Muscle layer of duodenum (tissue), 2 donors: ENCODE measurements at regions not wholly inside any gene's neighbourhood (a gene's known extent, or its start where the extent isn't known, plus 50 kb on each side); places are given as distances from the start of the nearest gene placed in this dataset.

Experiments used
- H3K27ac ChIP-seq: one replicate; pipeline ENCODE4 v1.7.0; 2013; ENCODE audit warnings: mild to moderate bottlenecking, low read length
- H3K27me3 ChIP-seq: one replicate; pipeline ENCODE4 v1.7.0; 2013; ENCODE audit warnings: low read depth, mild to moderate bottlenecking, control low read depth, low read length
- H3K36me3 ChIP-seq, 2 donors: one replicate each; pipeline ENCODE4 v1.7.0; 2013; ENCODE audit warnings: low read length in 2 of 2, control low read depth in 1 of 2, mild to moderate bottlenecking in 1 of 2; ENCODE audit not compliant: insufficient read depth in 2 of 2, control insufficient read depth in 1 of 2
- H3K4me1 ChIP-seq, 2 donors: one replicate each; pipeline ENCODE4 v1.7.0; 2013; ENCODE audit warnings: low read length in 2 of 2, mild to moderate bottlenecking in 2 of 2, control low read depth in 1 of 2, moderate library complexity in 1 of 2; ENCODE audit not compliant: insufficient read depth in 2 of 2, control insufficient read depth in 1 of 2
- H3K4me3 ChIP-seq, 2 donors: one replicate each; pipeline ENCODE4 v1.7.0; 2013; ENCODE audit warnings: low read length in 2 of 2, low read depth in 1 of 2, mild to moderate bottlenecking in 1 of 2
- H3K9me3 ChIP-seq, 2 donors: one replicate each; pipeline ENCODE4 v1.7.0; 2013; ENCODE audit warnings: low read length in 2 of 2, control low read depth in 1 of 2, mild to moderate bottlenecking in 1 of 2; ENCODE audit not compliant: control insufficient read depth in 1 of 2
- donor health status: healthy.

DNA sequence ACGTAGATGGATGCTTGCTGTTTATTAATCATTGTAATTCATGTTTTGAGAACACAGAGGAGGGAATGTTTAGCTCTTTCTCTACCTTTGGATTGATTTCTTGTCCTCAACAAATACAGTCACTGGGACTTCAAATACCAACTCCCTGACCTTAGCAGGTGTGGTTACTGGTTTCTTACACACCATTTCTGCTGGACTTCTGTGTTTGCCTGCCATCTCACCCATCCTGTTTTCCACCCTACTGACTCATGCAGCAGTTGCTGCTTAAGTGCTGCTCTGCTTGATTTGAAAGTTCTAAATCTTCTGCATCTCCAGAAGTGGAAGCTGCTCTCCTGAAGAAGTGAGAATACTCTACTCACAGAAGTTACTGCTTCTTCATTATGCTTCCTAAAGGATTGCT, 170.3 kb downstream of the ZPLD1 start:
- Histone ChIP-seq H3K27me3 (no peaks in the 10 kb centered on the region), H3K27ac (no peak overlapping the region), H3K4me3 (no peak overlapping the region), H3K9me3 (no peaks in the 10 kb centered on the region), H3K4me1 (no peaks in the 10 kb centered on the region), H3K36me3 (no peaks in the 10 kb centered on the region)

DNA sequence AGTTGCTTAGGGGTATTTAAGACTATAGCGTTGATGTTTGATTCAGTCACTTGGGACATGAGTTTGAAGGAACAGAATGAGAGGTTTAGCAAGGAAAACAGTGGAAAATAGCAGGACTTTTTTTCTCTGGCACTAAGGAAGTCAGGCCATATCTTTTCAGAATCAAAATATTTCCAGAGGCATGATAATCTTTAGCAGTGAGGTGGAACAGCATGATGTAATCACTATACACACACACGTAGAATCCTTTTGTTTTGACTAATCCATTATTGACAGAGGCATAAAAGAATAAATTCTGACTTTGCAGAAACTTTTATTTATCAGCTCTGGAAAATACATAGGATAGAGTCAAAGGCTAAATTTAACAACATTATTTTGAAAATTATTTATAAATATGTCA, 174.1 kb downstream of the ZPLD1 start:
- no peaks in the 10 kb centered on the region for H3K36me3 ChIP-seq
- no peaks in the 10 kb centered on the region for H3K4me1 ChIP-seq
- H3K4me3 ChIP-seq = no peak overlapping the region
- H3K27ac ChIP-seq = no peak overlapping the region
- H3K9me3 ChIP-seq = no peaks in the 10 kb centered on the region
- no peaks in the 10 kb centered on the region for H3K27me3 ChIP-seq

DNA sequence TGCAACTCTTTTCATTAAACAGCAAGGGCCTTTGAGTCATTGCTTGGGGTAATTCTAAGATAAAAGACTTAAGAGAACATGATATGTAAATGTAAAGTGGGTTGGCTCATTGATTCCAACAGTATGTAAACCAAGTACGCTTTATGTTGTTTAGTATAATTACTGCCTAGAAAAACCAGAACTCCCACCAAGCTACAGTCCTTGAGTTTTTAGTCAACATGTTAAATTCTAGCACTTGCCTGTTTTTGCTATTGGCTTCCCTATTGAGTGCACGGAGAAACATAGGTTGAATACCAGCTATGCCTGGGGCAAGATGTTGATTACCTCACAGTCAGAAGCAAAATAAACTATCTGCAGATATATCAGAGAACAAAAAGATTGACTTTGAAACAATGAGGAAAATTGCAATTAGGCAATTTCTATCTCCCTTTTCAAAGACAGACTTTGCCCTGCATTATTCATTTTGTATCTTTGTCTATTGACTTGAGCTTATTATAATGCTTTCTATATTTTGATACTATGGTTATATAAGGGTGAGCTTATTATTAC, 179.3 kb downstream of the ZPLD1 start:
- no peaks in the 10 kb centered on the region for H3K4me1 ChIP-seq
- H3K36me3 ChIP-seq = no peaks in the 10 kb centered on the region
- no peaks in the 10 kb centered on the region for H3K9me3 ChIP-seq
- no peaks in the 10 kb centered on the region for H3K27me3 ChIP-seq
- H3K4me3 ChIP-seq = no peak overlapping the region
- no peak overlapping the region for H3K27ac ChIP-seq

DNA sequence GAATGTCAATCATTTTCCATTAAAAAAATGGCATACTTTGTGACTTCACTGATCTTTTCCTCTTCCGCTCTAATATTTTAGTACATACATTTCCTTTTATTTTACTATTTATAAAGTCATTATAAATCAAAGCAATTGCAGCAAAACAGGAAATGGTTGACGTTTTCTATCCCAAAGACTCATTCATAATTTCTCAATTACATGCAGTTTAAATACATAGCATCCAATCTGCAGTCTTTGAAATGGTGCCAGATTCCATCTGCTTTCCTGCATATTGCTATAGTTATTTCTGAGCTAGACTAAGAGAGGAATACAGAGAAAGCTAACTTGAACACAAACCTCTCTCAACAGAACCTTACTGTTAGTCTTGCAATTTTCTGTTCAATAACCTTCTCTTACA, 179.8 kb downstream of the ZPLD1 start:
- Histone ChIP-seq H3K9me3 (no peaks in the 10 kb centered on the region), H3K4me3 (no peak overlapping the region), H3K36me3 (no peaks in the 10 kb centered on the region), H3K27ac (no peak overlapping the region), H3K4me1 (no peaks in the 10 kb centered on the region), H3K27me3 (no peaks in the 10 kb centered on the region)

DNA sequence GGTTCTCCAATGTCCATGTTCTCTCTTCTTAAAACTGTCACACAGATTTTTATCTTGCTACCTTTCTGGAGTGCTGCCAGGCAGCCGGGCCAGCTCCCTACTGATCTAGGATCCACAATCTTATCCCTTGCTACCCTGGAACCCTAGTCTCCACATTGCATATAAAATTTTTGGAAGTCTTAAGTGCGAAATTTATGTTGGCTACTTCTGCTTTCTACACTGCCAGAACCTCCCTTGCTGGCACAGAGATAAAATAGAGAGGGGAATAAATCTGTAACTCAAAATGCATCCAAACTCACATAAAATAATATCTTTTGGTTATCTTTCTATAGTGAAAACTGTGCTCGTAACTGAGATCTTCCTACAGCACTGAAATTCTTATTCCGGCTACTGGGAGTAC, 182.6 kb downstream of the ZPLD1 start:
- H3K27me3 ChIP-seq = no peaks in the 10 kb centered on the region
- no peak overlapping the region for H3K4me3 ChIP-seq
- H3K4me1 ChIP-seq = no peaks in the 10 kb centered on the region
- H3K9me3 ChIP-seq = no peaks in the 10 kb centered on the region
- no peak overlapping the region for H3K27ac ChIP-seq
- no peaks in the 10 kb centered on the region for H3K36me3 ChIP-seq

DNA sequence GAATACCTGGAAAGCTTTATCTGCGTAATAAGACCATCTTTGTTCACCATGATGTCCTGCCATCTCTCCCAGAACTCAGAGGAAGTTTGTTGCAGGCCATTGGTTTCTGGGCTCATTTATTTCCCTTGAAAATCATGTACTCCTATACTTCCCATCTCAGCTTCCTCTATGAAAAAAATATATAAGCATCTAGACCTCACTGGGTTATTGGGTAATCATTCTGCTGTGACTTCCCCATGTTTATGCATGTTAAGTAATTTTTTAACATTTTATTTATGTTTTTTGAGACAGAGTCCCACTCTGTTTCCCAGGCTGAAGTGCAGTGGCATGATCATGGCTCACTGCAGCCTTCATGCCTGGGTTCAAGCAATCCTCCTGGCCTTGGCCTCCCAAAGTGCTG, 184.5 kb downstream of the ZPLD1 start:
- H3K36me3 ChIP-seq = no peaks in the 10 kb centered on the region
- no peaks in the 10 kb centered on the region for H3K9me3 ChIP-seq
- no peaks in the 10 kb centered on the region for H3K27me3 ChIP-seq
- no peaks in the 10 kb centered on the region for H3K4me1 ChIP-seq
- H3K27ac ChIP-seq = no peak overlapping the region
- no peak overlapping the region for H3K4me3 ChIP-seq

DNA sequence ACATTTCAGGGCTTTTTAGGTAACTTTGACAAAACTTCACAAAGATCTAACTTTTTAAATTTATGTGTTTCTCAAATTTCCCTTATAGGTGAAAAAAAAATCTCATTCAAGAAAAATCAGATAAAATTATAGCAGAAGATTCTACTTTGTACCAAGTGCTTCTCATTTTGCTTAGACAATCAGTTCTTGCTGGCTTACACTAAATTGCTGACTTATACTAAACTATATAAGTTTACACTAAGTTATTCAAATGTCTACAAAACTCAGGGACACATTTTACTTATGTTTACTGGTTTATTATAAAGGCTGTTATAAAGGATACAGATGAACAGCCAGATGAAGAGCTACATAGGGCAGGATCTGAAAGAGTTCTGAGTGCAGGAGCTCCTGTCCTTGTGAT, 195.1 kb downstream of the ZPLD1 start:
- Histone ChIP-seq H3K9me3 (peaks cover 0 to 4% of the 10 kb centered on the region in 2 donors), H3K27ac (no peak overlapping the region), H3K27me3 (no peaks in the 10 kb centered on the region), H3K4me1 (no peaks in the 10 kb centered on the region), H3K4me3 (no peak overlapping the region), H3K36me3 (no peaks in the 10 kb centered on the region)

DNA sequence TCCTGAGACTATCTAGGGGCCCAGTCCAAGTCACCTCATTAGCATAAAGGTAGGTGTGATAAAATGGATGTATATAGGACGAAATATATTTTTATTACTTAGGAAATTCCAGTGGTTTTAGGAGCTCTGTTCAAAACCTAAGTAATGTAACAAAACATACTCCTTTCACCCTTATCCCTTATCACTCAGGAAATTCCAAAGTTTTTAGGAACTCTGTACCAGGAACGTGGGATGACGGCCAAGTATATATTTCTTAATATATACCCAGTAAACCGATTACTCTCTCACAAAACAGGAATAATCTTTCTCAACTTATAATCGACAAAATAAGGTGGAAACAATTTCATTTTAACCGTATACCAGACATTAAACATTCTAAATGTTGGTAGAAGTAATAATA, 195.7 kb downstream of the ZPLD1 start:
- peaks cover 0 to 4% of the 10 kb centered on the region in 2 donors for H3K9me3 ChIP-seq
- H3K36me3 ChIP-seq = no peaks in the 10 kb centered on the region
- H3K4me3 ChIP-seq = no peak overlapping the region
- H3K27ac ChIP-seq = no peak overlapping the region
- no peaks in the 10 kb centered on the region for H3K4me1 ChIP-seq
- no peaks in the 10 kb centered on the region for H3K27me3 ChIP-seq

DNA sequence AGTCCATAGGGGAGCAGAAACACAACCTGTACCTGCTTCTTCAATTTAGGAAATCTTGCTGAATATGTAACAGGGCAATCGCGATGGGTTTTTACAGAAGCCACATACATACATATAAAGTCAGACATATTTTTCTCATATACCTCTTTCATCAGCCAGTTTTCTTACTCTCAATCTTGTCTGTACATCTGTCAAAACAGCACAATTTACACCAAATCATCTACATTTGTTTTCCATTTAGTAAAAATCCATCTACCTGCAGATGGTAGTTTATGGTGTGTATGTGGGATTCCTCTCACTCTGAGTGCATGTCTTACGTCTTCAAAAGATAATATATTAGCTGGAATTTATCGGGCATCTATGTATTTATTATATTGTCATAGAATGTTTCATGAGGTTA, 208.7 kb downstream of the ZPLD1 start:
- no peaks in the 10 kb centered on the region for H3K27me3 ChIP-seq
- H3K4me1 ChIP-seq = no peaks in the 10 kb centered on the region
- H3K27ac ChIP-seq = no peak overlapping the region

DNA sequence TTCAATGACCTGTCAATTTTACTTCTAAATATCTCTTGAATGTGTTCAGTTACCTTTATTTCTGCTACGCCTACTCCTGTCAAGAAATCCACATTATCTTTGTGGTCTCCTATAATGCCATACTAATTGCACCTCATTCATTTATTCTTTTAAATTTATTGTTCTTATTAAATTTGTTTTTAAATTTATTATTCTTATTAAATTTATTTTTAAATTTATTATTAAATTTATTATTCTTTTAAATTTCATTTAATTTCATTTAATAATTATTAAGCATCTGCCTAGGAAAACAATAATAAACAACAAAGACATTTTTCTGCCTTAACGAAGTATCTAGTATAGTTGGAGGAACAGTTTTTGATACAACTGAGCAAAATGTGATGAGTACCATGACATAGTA, 211.7 kb downstream of the ZPLD1 start:
- H3K36me3 ChIP-seq = no peaks in the 10 kb centered on the region
- no peak overlapping the region for H3K27ac ChIP-seq
- no peaks in the 10 kb centered on the region for H3K4me1 ChIP-seq
- H3K27me3 ChIP-seq = no peaks in the 10 kb centered on the region
- no peaks in the 10 kb centered on the region for H3K9me3 ChIP-seq
- H3K4me3 ChIP-seq = no peak overlapping the region

More for the DNA sequence above, 208.7 kb downstream of the ZPLD1 start:
- Histone ChIP-seq H3K4me3 (no peak overlapping the region), H3K9me3 (no peaks in the 10 kb centered on the region), H3K36me3 (no peaks in the 10 kb centered on the region)

DNA sequence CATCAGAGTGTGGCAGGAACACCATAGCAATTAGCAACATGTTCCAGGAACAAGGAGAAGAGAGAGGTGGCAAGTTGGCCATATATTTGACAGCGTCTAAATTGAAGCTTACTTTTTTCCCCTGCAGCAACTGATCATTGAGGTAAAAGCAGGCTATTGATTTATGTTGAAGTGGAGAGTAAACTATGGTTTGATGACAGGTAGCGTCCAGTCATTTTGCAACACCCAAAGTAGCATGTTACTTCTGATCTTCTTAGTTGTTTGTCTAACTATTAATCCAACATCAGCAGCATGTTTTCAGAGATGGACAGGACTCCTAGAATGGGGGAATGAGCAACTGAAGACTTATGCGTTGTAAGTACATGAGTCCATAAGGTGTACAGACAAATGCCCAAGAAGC, 225.8 kb downstream of the ZPLD1 start:
- Histone ChIP-seq H3K27me3 (no peaks in the 10 kb centered on the region), H3K4me1 (no peaks in the 10 kb centered on the region), H3K4me3 (no peak overlapping the region), H3K27ac (no peak overlapping the region), H3K9me3 (no peaks in the 10 kb centered on the region), H3K36me3 (no peaks in the 10 kb centered on the region)

DNA sequence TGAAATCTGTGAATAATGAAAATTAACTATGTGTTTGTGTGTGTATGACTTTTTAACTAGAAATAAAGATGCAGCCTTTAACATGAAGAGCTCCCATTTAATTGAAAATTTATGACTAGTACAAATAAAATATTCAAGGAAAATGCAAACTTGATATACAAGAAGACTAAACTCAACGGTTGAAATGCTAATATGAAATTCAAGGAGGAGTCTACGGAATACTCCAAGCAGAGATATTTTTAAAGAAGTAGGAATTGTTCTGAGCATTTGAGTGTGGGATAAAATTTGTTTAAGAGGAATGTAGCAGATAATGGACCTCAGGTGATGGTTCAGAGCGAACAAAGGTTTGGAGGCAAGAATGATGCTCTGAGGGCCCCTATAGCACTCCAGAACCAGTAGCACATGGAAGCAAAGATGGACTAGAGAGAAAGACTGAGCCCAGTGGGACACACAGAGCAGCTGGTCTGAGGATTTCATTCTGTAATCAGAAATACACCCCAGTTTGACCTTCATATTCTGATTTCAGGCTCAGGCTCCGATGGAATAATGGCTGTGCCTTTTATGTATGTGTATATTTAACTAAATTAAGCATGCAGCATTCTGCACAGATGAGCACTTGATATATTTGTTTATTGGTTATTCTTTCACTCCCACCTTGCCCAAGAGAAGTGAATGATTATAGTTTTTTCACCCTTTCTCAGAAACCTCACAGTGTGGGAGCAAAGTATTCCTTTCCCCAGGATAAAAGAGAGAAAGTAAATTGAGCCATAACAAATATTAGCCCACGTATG, 227.1 kb downstream of the ZPLD1 start:
- Histone ChIP-seq H3K36me3 (no peaks in the 10 kb centered on the region), H3K4me1 (no peaks in the 10 kb centered on the region), H3K27ac (no peak overlapping the region), H3K4me3 (no peak overlapping the region), H3K27me3 (no peaks in the 10 kb centered on the region), H3K9me3 (no peaks in the 10 kb centered on the region)
